ENCODE measurements at regions not wholly inside any gene's neighbourhood (a gene's known extent, or its start where the extent isn't known, plus 50 kb on each side); places are given as distances from the start of the nearest gene placed in this dataset.
"Not testable (repeated sequence)": the region's sequence is repeated elsewhere in the genome, so short reads cannot be mapped to it uniquely, and the experiment has no call there.

GRCh38 chrX:42290608-42291007 is 367.3 kb upstream of the CASK start:
- BruUV-seq (replicated peaks) = no TSS peak
- ChIA-PET POLR2A (no interaction called here), CTCF (no interaction called here)
- no peaks in the 10 kb centered on the region for H3K9me3 ChIP-seq (ENCODE audit: control insufficient read depth, insufficient read depth, low read depth, low read length)
- no peaks in the 10 kb centered on the region for H3K27me3 ChIP-seq (ENCODE audit: control insufficient read depth, insufficient read depth, low read length)
- DNase-seq (ENCODE audit: low read depth, low spot score) = no peak
- H3K4me1 ChIP-seq (ENCODE audit: control insufficient read depth, insufficient read depth, low read length) = no peaks in the 10 kb centered on the region
- H3K27ac ChIP-seq (ENCODE audit: low read length) = no peak overlapping the region
- in situ Hi-C loops (cut with HindIII; ENCODE audit: low pct_unique_long_range_greater_than_20kb, low sequenced_read_pairs) = no loop called here
- intact Hi-C loops (cut with micrococcal nuclease; ENCODE audit: unreplicated experiment) = no loop called here
- no peaks in the 10 kb centered on the region for H3K36me3 ChIP-seq (ENCODE audit: control insufficient read depth, insufficient read depth, low read length)
- no peak overlapping the region for H3K4me3 ChIP-seq (ENCODE audit: low read depth in 2 of 2, low read length in 2 of 2)
- ATAC-seq = no peak
- TF ChIP-seq CTCF (IDR thresholded peaks at IDR 0.05) (peak; percentile 12; the same call in 1 of the 2 replicates), TCF7L2 (IDR thresholded peaks at IDR 0.05; ENCODE audit: low read depth, low read length) (no peak), REST (IDR thresholded peaks at IDR 0.05; ENCODE audit: insufficient read depth in 1 of 2, low read depth in 2 of 2, low read length in 1 of 2) (no peak)

GRCh38 chrX:42289492-42290385 is 366.4 kb upstream of the CASK start:
- POLR2A ChIA-PET = no interaction called here
- TF ChIP-seq REST (IDR thresholded peaks at IDR 0.05; ENCODE audit: insufficient read depth in 1 of 2, low read depth in 2 of 2, low read length in 1 of 2) (no peak), TCF7L2 (IDR thresholded peaks at IDR 0.05; ENCODE audit: low read depth, low read length) (no peak), SIN3A (IDR thresholded peaks at IDR 0.05; ENCODE audit: borderline replicate concordance, insufficient read depth, low read depth, low read length) (no peak), CTCF (IDR thresholded peaks at IDR 0.05) (no peak), POLR2AphosphoS5 (IDR thresholded peaks at IDR 0.05; ENCODE audit: low read depth, low read length) (no peak)

GRCh38 chrX:42285681-42286080 is 362.3 kb upstream of the CASK start:
- H3K36me3 ChIP-seq (ENCODE audit: control insufficient read depth, insufficient read depth, low read length); H3K27ac ChIP-seq (ENCODE audit: low read length); intact Hi-C loops (cut with micrococcal nuclease; ENCODE audit: unreplicated experiment); in situ Hi-C loops (cut with HindIII; ENCODE audit: low pct_unique_long_range_greater_than_20kb, low sequenced_read_pairs); H3K4me3 ChIP-seq (ENCODE audit: low read depth in 2 of 2, low read length in 2 of 2); H3K9me3 ChIP-seq (ENCODE audit: control insufficient read depth, insufficient read depth, low read depth, low read length); ATAC-seq; H3K4me1 ChIP-seq (ENCODE audit: control insufficient read depth, insufficient read depth, low read length); BruUV-seq (replicated peaks); H3K27me3 ChIP-seq (ENCODE audit: control insufficient read depth, insufficient read depth, low read length); POLR2A ChIA-PET; CTCF ChIA-PET; DNase-seq (ENCODE audit: low read depth, low spot score): not testable (repeated sequence)

More at GRCh38 chrX:42289492-42290385, 366.4 kb upstream of the CASK start:
- Histone ChIP-seq H3K4me1 (ENCODE audit: control insufficient read depth, insufficient read depth, low read length) (no peaks in the 10 kb centered on the region), H3K27ac (ENCODE audit: low read length) (no peak overlapping the region), H3K27me3 (ENCODE audit: control insufficient read depth, insufficient read depth, low read length) (no peaks in the 10 kb centered on the region), H3K9me3 (ENCODE audit: control insufficient read depth, insufficient read depth, low read depth, low read length) (no peaks in the 10 kb centered on the region), H3K4me3 (ENCODE audit: low read depth in 2 of 2, low read length in 2 of 2) (no peak overlapping the region), H3K36me3 (ENCODE audit: control insufficient read depth, insufficient read depth, low read length) (no peaks in the 10 kb centered on the region)
- ATAC-seq (no peak), DNase-seq (ENCODE audit: low read depth, low spot score) (no peak)
- BruUV-seq (replicated peaks) = no TSS peak
- in situ Hi-C loops (cut with HindIII; ENCODE audit: low pct_unique_long_range_greater_than_20kb, low sequenced_read_pairs) = no loop called here
- CTCF ChIA-PET = no interaction called here
- intact Hi-C loops (cut with micrococcal nuclease; ENCODE audit: unreplicated experiment) = no loop called here

All from Panc1 (cell line).